ENCODE measurements at regions not wholly inside any gene's neighbourhood (a gene's known extent, or its start where the extent isn't known, plus 50 kb on each side); places are given as distances from the start of the nearest gene placed in this dataset.
"Not testable (repeated sequence)": the region's sequence is repeated elsewhere in the genome, so short reads cannot be mapped to it uniquely, and the experiment has no call there.

DNA sequence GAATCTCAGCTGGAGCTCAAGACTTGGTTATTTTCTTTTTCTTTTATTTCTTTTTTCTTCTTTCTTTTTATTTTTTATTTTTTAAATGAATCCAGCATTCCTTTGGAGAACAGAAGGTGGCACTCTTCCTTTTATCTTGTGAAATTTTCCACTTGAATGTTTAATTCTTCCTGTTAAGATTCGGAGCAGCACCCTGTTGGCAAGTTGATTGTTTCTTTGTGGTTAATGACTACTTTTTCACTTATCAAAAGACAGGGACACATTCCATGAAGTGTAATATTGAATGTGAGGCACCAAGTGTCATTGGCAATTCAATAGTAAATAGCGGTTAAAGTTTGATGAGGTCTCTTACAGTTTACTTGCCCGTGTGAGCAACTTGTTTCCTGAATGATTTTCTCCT, 240.5 kb upstream of the CHD1 start:
- ATAC-seq, result no peak
- ChIA-PET RAD21 (ENCODE audit: low non-redundant PET in 1 of 2, low total read pairs in 2 of 2, uncharacterized antibody in 2 of 2, unreplicated experiment in 2 of 2) (no interaction called here), CTCF (interaction anchor here (1.0 to 1.4 kb wide), 3 partner anchors 10 to 65 kb away, joined by 3 to 5 read pairs (median 5); no protein-coding TSS in a partner anchor), POLR2A (no interaction called here)
- no peak overlapping the region for H3K27ac ChIP-seq (ENCODE audit: low read depth, low read length)
- no peaks in the 10 kb centered on the region for H3K79me2 ChIP-seq (ENCODE audit: insufficient read depth, low read length)
- H3K36me3 ChIP-seq (ENCODE audit: control insufficient read depth in 1 of 2, insufficient read depth in 2 of 2, low read length in 2 of 2), result no peaks in the 10 kb centered on the region
- no peak overlapping the region for H3K4me3 ChIP-seq (replicated peaks in 1 of 2; ENCODE audit: low read depth in 1 of 2, low read length in 2 of 2)
- peak overlapping the region; percentile 45 for H2AFZ ChIP-seq (ENCODE audit: low read depth, low read length, poor library complexity, severe bottlenecking)
- BruUV-seq (replicated peaks), result no TSS peak
- no peak overlapping the region for H3K9ac ChIP-seq (ENCODE audit: low read length)
- no peaks in the 10 kb centered on the region for H3K9me3 ChIP-seq (ENCODE audit: control insufficient read depth in 1 of 2, insufficient read depth in 1 of 2, low read depth in 1 of 2, low read length in 2 of 2)
- TF ChIP-seq POLR2AphosphoS5 (IDR thresholded peaks at IDR 0.05; ENCODE audit: low read depth, low read length), result no peak
- TF ChIP-seq MAX (IDR thresholded peaks at IDR 0.05), result no peak
- TF ChIP-seq RAD21 (IDR thresholded peaks at IDR 0.05; ENCODE audit: low read depth), result peak; percentile 56
- TF ChIP-seq CBX3 (IDR thresholded peaks at IDR 0.05; ENCODE audit: low read depth), result no peak
- no peak for TF ChIP-seq FOSL1 (IDR thresholded peaks at IDR 0.05; ENCODE audit: low read depth)
- TF ChIP-seq JUND (IDR thresholded peaks at IDR 0.05), result no peak
- TF ChIP-seq CTCF (IDR thresholded peaks at IDR 0.05 in 2 of 3, conservative IDR thresholded peaks at IDR 0.05 in 1 of 3; ENCODE audit: borderline replicate concordance in 1 of 3, insufficient read depth in 1 of 3, low read depth in 2 of 3, low read length in 2 of 3), result peak in 2 of 3 experiments; percentile 31 to 35; a peak in 3 of 6 replicates
- no peak for TF ChIP-seq ZBTB33 (IDR thresholded peaks at IDR 0.05; ENCODE audit: extremely low read depth, insufficient replicate concordance, low read length)
- no peaks in the 10 kb centered on the region for H3K4me1 ChIP-seq (ENCODE audit: control insufficient read depth in 1 of 2, insufficient read depth in 2 of 2, low read length in 2 of 2)
- peak; percentile 8 for DNase-seq (ENCODE audit: low read depth, low spot score)
- no peaks in the 10 kb centered on the region; the same call in 1 of the 2 replicates for H3K27me3 ChIP-seq (ENCODE audit: insufficient read depth, low read length)
- no peak overlapping the region for H3K4me2 ChIP-seq (ENCODE audit: low read length)
- intact Hi-C loops (cut with micrococcal nuclease), result no loop called here
- no peaks in the 10 kb centered on the region for H4K20me1 ChIP-seq (ENCODE audit: insufficient read depth)
- no peaks in the 10 kb centered on the region for H3K9me2 ChIP-seq (ENCODE audit: insufficient read depth)

DNA sequence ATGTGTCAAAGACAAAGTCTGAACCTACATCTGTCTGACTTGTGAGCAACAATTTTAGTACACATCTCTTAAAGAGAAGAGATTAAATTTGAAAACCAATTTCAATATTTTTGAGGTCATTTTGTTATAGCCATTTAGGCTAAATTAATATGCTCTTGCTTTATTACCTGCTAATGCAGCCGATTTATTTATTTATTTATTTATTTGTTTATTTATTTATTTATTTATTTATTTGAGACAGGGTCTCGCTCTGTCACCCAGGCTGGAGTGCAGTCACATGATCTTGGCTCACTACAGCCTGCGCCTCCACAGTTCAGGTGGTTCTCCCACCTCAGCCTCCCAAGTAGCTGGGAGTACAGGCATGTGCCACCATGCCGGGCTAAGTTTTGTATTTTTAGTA, 232.7 kb upstream of the CHD1 start:
- RAD21 ChIA-PET (ENCODE audit: low non-redundant PET in 1 of 2, low total read pairs in 2 of 2, uncharacterized antibody in 2 of 2, unreplicated experiment in 2 of 2); CTCF ChIA-PET; H3K9me3 ChIP-seq (ENCODE audit: control insufficient read depth in 1 of 2, insufficient read depth in 1 of 2, low read depth in 1 of 2, low read length in 2 of 2); H3K9ac ChIP-seq (ENCODE audit: low read length); H4K20me1 ChIP-seq (ENCODE audit: insufficient read depth); H3K4me3 ChIP-seq (replicated peaks in 1 of 2; ENCODE audit: low read depth in 1 of 2, low read length in 2 of 2); H3K27ac ChIP-seq (ENCODE audit: low read depth, low read length); H3K79me2 ChIP-seq (ENCODE audit: insufficient read depth, low read length); H2AFZ ChIP-seq (ENCODE audit: low read depth, low read length, poor library complexity, severe bottlenecking); H3K9me2 ChIP-seq (ENCODE audit: insufficient read depth); intact Hi-C loops (cut with micrococcal nuclease); H3K4me2 ChIP-seq (ENCODE audit: low read length); H3K36me3 ChIP-seq (ENCODE audit: control insufficient read depth in 1 of 2, insufficient read depth in 2 of 2, low read length in 2 of 2); H3K27me3 ChIP-seq (ENCODE audit: insufficient read depth, low read length); DNase-seq (ENCODE audit: low read depth, low spot score); ATAC-seq; H3K4me1 ChIP-seq (ENCODE audit: control insufficient read depth in 1 of 2, insufficient read depth in 2 of 2, low read length in 2 of 2); BruUV-seq (replicated peaks); POLR2A ChIA-PET: not testable (repeated sequence)
